MV-4-11 (cell line): ENCODE measurements at regions not wholly inside any gene's neighbourhood (a gene's known extent, or its start where the extent isn't known, plus 50 kb on each side); places are given as distances from the start of the nearest gene placed in this dataset.
"Not testable (repeated sequence)": the region's sequence is repeated elsewhere in the genome, so short reads cannot be mapped to it uniquely, and the experiment has no call there.

Source experiments
- DNase-seq: peaks from one replicate; lab custom pipeline; 2025; lab: John Stamatoyannopoulos, UW

DNA sequence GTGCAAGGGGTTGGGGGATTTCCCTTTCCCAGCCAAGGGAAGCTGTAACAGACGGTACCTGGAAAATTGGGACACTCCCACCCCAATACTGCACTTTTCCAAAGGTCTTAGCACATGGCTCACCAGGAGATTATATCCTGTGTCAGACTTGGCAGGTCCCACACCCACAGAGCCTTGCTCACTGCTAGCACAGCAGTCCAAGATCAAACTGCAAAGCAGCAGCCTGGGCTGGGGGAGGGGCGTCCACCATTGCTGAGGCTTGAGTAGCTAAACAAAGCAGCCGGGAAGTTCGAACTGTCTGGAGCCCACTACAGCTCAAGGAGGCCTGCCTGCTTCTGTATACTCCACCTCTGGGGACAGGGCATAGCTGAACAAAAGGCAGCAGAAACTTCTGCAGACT, 604.2 kb upstream of the SEMA3D start:
- DNase-seq: not testable (repeated sequence)

DNA sequence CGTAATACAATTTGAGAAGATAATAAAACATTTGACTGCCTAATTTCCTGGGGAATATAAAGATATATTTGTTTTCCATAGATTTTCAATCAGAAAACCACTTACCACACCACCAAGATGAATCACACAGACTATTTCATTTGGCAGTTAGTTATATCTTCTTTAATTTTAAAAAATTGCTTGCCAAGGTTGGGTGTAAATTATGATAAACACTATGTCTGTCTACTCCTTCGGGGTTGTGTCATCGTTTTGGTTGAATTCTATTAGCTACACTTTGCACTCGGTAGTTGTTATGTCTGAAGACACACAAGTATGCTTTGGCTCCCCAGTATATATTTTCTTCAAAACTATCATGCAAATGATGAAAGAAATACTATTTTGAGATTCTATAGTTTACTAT, 594.8 kb upstream of the SEMA3D start:
- no peak for DNase-seq

DNA sequence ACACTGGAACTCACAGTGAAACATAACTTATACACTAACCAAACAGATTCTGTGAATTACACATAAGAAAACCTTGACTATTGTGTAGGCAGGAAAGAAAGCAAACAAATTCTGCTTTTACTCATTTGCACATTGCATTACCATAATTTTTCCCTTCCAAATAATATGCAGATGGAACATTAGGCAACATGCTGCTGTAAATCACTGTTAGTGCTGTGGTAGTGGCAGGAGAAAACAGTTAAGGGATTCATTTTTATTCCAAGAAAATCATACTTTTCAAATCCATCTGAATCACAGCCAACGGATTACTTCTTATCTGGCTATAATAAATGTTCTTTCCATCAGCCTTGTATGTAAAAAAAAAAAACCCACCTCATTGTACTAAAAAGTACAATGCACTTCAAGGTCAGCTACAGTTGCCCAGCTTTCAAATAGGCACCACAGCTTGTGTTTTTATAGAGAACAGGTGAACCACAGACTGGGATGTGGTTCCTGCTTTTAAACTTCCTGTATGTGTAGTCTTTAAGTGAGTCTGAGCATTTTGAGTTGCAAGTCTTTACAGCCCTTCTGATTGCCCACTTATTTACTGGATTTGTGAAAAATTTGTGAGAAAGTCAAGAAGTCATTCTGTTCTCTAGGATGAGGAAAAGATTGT, 590.0 kb upstream of the SEMA3D start:
- no peak for DNase-seq

DNA sequence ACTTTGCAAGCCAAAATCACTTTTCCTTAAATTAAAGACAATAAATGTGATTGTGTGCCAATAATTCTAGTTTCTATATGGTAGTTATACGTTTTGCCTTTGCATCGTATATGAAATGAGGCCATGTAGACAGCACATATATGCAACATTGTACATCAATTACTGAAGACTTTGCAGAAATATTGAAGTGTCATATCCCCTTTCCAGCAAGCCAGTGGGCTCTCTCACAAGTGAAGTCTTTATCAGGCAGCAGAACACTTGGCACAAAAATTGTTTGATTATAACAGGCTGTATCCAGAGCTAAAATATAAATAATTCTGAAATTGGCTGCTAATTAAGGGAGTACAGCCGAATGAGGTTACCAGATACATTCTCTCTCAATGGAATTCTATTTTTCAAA, 588.6 kb upstream of the SEMA3D start:
- no peak for DNase-seq

DNA sequence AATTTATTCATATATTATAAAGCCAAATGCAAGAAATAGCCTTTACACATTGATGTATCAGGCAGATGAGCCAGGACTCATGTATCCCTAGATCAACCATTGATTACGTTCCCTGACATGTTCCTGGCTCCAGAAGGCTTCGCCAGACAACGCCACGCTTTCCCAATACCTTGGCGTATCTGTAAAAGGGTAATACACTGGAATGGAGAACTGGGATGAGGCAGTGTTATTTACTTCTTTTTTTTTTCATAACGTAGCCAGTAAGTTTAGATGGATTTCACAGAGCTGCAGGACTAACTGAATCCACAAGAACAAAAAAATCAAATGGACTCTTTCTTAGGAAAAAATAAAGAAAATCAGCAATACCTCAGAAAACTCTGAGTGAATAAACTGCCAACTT, 588.1 kb upstream of the SEMA3D start:
- DNase-seq: no peak

DNA sequence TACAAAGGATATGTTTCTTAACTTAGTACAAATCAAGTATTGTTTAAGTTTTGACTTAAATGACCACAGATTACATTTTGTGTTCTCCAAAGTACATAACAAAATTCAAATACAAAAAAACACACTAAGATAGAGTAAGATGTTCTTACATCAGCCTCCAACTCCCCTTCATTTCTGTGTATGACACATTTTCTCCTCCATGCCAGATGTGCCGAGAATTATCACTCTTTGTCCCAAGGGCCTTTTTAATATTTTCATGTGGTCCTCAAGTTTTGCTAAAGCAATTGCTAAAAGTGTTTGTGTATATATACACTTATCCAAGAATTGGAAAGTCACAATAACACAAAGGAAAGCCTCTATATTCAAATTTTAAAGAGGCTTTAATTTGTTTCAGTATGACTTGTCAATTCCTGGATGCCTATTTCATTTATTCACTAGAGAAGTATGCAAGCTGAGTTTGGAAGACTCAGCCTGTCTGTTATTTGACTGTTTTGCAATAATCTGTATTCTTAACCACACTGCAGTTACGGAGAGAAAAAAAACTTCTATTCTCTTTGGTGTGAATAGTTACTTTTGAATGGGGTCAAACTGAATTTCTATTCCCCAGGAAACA, 586.4 kb upstream of the SEMA3D start:
- DNase-seq: peak; percentile 6

DNA sequence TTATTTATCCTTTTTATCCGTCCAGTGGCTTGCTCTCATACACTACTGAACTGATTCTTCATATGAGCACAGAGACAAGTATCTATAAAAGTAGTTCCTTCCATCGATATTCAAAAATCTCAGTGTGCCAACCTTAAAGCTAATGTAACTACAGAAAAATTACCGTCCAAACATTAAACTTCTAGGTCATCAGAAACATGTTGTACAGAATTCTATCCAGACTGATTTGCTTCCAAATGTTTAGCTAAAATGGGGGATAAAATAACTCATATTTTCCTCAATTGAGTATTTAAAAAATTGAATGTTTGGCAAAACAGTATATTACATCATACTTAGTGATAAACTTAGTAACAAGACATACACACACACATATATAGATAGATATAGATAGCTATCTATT, 584.7 kb upstream of the SEMA3D start:
- DNase-seq: no peak

DNA sequence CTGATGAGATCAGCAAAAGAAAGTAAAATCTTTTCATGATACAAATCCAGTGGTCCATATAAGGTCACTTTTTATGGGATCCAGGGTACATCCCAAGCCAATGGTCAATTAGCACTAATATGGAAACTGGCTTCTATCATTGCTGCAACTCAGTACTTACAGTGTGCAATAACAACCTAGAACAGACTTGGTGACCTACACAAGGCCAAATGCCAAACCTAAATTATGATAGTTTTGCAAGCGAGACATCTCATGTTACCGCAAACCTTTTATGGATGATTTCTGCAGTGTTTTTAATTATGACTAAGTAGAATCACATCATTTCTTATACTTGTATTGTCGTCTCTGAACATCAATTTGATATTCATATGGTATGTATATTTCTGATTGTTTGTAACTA, 583.5 kb upstream of the SEMA3D start:
- no peak for DNase-seq

DNA sequence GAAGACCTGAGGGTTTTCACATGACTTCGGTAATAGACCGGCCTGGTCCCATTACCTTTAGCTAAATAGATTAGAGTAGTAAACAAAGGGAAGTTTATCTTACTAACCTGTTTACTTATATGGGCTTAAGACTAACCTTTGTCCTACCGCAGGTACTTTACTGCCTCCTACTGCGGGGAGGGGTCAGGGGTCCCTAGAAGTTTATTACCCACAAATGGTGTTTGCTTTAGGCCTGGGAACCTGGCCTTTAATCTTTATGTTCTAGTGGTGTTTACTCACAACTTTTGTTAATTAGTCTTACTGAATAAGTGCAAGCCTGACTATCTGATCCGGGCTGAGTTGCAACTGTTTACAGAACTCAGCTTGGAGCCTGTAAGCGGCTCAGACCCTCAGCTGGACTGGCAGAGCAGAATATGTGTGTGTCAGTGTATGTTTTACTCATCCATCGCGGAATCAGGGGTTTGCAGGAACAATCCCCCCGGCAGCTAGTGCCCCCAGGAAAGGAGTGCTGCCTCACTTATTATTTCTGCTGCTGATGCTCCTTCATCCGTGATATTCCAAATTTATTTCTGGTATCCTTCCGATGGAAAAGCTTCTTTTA, 578.9 kb upstream of the SEMA3D start:
- DNase-seq: no peak

DNA sequence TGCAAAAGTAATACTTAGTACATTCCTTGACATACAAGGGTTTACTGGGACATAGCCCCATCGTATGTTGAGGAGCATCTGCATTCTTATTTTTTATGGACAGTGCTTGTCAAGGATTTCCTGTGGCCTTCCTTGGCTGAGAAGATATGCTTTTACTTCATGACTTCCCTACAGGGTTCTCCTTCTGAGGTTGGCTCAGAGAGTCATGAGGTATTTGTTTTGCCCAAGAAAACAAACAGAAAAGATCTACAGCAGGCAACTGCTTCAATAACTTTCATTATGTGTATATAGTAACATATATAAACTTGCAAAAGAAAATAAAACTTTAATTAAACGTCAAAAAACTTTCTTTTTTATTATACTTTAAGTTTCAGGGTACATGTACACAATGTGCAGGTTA, 577.2 kb upstream of the SEMA3D start:
- no peak for DNase-seq

DNA sequence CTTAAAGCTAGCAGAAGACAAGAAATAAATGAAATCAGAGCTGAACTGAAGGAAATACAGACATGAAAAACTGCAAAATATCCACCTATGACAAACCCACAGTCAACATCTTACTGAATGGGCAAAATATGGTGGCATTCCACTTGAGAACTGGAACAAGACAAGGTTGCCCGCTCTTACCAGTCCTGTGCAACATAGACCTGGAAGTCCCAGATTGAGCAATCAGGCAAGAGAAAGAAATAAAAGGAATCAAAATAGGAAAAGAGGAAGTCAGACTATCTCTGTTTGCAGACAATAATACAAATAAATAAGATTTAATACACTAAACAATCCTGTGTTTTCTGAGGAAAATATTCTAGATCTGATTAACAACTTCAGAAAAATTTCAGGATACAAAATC, 570.5 kb upstream of the SEMA3D start:
- DNase-seq: no peak

DNA sequence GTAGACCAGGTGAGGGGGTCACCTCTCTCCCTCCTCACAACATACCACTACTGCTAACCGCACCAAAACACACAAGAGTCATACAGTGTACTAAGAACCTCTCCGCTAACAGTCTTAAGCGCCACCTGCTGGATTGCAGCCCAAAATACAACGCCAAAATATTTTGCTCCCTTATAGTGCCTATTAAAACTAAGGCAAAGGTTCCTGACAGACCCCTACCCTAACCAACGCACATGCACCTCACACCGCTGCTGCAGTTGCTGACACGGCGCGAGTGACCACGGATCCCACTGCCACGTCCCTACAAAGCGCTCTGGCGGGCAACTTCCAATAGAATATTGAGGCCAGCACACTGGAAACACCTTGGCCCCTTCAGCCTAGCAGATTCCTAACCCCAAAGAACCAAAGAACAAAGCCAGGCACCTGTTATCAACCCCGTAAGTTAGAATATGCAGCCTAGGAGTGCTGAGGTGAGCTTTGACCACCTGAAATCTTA, 563.6 kb upstream of the SEMA3D start:
- DNase-seq: peak; percentile 33

DNA sequence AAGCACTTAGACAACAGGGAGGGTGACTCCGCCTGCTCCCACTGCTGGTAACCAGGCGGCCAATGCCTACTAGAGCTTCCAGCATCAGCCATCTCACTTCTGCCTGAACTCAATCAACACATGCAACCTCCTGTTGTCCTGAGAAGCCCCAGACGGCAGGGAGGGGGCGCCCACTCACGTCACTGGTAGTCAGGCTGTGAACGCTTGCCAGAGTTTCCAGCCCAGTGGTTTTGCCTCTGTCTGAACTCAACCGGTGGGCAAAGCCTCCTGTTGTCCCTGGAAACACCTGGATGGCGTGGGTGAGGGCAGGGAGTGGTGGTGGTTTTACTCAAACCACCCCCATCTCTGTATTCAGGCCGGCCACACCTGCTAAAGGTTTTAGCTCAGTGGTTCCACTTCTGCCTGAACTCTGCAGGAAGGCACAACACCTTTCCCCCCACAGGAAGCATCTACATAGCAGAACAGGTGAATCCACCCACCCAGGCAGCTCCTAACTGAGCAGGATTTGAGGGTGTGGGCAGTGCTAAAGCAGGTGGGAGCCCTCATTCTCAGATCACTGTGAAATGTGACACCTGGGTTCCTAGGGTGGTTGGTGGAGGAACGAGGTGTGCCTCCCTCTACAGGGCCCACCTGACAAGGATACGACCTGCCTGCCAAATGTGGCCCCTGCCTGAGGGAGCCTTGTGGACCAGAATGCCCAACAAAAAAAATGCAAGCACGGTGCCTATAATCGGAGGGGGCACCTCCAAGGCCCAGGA, 563.0 kb upstream of the SEMA3D start:
- DNase-seq: no peak

DNA sequence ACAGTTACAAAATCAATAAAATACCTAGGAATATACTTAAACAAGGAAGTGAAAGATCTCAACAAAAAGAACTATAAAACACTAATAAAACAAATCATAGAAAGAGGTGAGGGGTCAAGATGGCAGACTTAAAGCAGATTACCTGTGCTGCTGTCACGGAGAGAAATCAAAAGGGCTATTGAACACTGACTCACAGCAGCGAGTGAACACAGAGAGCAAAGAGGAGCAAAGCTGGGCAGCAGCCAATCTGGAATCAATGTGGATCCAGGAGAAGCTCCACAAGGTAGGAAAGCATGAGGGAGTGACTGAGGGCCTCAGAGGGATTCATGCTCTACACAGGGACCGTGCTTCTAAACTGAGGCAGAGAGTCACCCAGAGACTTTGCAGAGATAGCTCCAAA, 562.0 kb upstream of the SEMA3D start:
- no peak for DNase-seq

DNA sequence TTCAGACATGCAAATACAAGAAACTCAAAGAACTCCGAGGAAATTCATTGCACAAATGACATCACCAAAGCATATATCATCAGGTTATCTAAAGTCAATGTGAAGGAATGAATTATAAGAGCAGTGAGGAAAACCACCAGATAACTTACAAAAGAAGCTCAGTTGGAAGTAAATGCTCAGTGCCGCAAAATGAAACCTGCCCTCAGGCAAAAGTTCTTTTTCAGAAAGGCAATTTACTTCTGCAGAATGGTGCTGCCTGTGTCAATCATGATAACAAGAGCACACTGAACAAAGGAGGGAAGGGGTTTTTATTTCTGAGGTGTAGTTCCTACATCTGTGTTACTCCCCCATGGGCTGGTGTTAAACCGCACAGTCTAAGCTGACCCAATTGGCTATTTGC, 550.6 kb upstream of the SEMA3D start:
- peak; percentile 16 for DNase-seq

DNA sequence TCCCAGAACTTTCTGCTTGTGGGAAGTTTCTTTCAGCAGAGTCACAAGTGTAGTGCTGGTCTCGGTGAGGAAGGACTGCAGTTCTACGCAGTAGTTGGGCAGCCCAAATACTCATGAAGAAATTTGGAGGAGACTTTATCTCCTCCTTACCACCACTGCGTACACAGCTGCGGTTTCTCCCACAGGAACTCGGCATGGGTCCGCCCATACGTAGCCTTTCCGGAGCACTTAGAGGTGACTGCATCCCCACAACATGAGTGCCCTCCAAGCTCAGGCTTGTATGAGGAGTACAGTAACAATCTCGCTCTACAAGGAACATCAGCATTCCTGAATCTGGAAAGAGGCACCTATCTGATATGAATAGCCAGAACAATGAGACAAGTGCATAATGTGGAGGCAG, 549.2 kb upstream of the SEMA3D start:
- DNase-seq: no peak

DNA sequence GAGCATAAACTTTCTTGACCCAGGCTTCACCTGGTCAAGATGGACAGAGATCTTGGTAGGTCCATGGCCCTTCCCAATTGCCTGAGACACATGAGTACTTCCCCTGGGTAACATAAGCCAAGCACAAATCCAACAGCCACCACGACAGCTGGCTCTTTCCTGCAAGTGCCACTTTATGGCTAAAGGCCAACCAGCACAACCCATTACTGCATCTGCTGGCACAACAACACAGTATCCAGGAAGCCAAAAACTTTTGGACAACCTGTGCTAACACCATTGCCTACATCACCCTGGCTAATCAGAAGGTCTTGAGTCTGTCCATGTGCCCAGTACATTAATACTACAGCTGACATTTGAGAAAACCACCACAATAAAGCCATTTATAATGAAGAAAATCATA, 548.0 kb upstream of the SEMA3D start:
- no peak for DNase-seq

DNA sequence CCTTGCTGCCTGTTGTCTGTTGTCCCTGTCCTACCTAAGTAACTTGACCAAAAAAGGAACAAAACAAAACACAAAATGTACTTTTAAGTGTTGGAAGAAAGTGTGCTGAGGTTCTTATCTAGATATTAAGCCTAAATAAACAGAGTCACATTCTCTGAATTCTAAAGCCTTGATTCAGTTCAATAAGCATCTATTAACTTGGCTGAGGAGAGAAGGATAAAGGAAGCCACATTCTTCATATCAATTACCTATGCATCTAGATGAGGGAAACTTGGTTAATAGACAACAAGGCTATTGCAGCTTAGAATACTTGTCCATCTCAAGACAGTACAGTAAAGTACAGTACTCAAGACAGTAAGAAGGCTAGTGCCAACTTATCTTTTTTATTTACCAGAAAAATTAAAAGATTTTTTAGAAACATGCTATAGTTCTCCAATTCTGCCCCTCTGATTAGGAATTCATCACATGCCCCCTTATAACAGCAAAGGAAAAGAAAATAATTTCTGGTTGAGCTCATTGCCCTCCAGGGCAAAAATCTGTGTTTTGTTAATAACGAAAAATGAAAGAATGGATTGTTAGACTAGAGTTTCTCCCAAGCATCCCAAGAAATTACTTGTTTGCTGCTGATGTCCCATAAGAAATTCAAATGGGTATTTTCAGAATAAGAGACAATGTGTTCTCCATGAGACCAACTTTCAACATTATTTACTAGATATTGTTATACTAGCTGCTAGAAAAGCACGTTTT, 546.5 kb upstream of the SEMA3D start:
- DNase-seq: no peak

DNA sequence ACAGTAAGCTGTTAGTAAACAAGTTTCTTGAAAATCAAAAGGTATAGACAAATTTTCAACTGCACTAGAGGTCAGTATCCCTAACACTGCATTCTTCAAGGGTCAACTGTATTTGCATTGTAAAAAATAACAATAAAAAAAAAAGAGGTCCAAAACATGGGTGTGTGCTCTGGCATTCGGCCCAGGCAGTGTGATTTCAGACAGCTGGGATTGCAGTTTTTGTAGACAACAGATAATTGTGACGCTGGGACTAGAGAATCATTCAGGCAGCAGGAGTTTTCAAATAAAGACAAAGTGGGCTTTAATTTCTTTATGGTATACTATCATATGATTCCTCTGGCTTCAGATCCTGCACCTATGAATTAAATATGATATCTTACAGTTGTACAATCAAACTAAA, 543.2 kb upstream of the SEMA3D start:
- DNase-seq: no peak

DNA sequence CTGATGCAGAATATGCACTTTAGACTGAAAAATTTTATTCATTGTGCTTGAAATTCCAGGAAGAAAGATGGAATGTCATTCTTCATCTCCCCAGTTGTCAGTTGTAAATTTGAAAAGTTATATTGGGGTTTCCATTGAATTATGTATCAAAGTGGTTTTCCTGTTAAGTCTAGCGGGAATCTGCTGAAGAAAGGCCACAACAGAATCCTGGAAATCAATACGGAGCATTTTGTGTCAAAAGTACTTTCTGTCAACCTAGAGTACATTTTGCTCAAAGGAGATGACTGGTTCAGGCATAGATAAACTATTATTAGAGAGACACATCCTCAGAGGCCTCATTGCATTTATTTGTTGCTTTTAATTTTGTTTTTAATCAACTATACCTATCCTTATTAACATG, 538.2 kb upstream of the SEMA3D start:
- no peak for DNase-seq

DNA sequence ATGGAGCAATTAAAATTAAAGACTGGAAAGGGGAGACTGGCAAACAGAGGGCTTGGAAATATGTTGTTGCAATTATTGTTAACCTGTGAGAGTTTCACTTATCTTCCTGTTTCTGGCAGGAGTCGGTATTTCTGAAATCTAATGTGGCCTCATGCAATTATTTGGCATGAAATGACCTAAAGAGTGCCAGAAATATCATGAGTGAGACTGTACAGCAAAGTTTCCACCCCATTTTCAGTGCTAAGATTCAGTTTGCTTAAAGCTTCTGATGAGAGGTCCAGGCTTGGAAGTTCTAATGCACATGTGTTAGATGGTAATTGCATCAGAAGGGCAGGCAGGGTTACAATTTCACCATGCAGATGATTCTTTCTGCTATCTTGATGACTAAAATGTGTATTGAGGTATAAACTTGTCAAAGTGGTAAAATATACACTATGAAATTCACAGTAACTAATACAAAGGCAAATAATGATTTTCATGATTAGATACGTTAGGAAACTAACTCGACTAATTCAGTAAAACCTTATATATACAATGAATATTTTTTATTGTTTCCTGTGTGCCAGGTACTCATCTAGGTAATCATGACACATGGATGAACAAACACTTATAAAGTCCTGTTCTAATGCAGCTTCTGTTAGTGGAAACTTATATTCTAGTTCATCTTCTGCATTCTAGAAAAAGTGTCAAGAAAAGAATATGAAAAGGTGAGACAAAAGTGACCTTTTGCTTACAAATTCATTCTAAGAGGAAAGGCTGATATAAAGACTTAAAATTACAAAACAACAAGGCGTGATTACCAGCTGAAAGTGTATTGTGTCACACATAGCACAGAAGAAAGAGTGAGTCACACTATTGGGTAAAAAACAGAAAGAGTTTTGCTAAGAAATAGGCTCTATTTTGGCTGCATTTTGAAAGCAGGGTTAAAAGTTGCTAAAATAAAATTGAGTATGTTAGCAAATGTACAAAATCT, 533.4 kb upstream of the SEMA3D start:
- DNase-seq: peak; percentile 79
